RKO (cell line): ENCODE measurements at regions not wholly inside any gene's neighbourhood (a gene's known extent, or its start where the extent isn't known, plus 50 kb on each side); places are given as distances from the start of the nearest gene placed in this dataset.
"Not testable (repeated sequence)": the region's sequence is repeated elsewhere in the genome, so short reads cannot be mapped to it uniquely, and the experiment has no call there.

Experiments
- DNase-seq: peaks from one replicate; pipeline ENCODE4 v3.0.0-alpha.2; 2016; ENCODE audit warnings: low spot score

GRCh38 chr1:207196135-207196534 is 92.1 kb downstream of the C4BPA start:
- DNase-seq, result not testable (repeated sequence)

GRCh38 chr1:207201534-207201933 is 97.5 kb downstream of the C4BPA start:
- DNase-seq, result not testable (repeated sequence)

DNA sequence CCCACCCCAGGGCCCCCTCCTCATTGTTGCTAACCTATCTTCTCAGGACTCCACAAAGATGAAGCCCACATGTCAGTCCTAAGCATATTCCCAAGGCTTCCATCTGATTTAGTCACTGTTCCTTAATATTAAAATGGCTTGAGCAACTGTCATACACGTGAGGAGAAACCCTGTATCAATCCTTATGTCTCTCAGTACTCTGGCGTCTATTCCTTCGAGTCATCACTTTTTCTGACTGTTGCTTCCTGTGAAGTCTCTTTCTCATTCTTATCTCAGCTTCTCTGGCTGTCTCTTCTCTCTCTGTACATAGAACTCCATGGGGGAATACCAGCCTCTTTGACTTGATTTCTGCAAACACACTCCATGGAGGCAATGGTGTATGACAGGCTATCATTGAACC is 98.4 kb downstream of the C4BPA start:
- DNase-seq, result peak; percentile 11

DNA sequence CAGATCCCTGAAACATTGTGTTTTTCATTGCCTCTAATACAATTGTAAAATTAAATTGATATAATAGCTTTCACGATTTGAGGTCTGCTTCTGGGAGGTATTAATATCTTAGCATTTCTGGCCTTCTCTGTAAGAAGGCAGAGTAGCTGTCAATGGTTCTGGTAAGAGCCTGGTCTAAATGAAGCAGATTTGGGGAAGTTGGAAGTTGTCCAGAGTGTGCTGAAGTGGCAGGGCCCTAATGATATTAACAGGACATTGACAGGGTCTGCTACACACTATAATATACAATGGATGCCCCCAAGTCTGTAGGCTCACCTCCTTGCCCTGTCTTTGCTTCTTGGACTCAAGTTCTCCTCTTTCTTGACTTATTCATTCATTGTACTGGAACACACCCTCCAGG is 99.5 kb downstream of the C4BPA start:
- DNase-seq, result no peak

GRCh38 chr1:207205614-207206061 is 101.6 kb downstream of the C4BPA start:
- DNase-seq, result peak; percentile 30

- not testable (repeated sequence) for DNase-seq
Measured at GRCh38 chr1:207208691-207209090, 104.7 kb downstream of the C4BPA start.

DNA sequence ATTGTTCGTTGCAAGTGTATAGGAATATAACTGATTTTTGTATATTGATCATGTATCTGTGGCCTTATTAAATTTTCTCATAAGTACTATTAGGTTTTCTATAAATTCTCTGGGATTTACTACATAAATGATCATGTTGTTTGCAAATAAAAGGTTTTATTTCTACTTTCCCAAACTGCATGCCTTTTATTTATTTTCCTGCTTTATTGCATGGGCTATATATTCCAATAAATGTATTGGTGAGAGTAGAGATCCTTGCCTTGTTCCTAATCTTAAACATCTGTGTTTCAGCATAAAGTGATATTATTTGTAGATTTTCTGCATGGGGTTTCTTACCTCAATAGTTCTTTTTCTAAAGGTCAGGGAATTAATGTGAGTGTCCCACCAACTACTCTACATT is 107.0 kb upstream of the CD55 start:
- DNase-seq, result no peak

DNA sequence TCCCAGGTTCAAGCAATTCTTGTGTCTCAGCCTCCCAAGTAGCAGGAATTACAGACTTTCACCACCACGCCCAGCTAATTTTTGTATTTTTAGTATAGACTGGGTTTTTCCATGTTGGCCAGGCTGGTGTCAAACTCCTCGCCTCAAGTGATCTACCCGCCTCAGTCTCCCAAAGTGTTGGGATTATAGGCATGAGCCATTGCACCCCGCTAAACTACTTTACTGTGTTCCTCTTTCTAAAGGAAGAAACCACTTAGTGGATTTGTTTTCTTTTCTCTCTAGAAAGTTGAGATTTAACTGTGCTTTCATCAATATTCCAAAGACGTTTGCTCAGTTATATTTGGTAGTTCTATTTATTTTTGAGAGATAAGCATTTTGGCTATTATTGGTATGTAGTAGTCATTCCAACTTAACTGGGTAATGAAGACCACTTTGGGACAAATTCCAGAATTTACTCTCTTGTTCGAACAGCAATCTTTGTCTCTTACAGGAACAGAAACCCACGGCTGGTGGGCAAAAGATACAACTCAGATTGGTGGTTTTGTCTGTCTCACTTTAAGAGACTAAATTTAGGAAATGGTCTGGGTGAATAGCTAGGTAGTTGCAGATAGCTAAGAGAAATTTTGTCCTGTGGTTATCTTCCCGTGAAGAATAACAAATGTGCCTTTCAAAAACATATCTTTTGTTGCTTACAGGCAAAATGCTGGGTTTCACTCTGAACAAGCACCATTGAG is 103.5 kb upstream of the CD55 start:
- DNase-seq, result no peak

DNA sequence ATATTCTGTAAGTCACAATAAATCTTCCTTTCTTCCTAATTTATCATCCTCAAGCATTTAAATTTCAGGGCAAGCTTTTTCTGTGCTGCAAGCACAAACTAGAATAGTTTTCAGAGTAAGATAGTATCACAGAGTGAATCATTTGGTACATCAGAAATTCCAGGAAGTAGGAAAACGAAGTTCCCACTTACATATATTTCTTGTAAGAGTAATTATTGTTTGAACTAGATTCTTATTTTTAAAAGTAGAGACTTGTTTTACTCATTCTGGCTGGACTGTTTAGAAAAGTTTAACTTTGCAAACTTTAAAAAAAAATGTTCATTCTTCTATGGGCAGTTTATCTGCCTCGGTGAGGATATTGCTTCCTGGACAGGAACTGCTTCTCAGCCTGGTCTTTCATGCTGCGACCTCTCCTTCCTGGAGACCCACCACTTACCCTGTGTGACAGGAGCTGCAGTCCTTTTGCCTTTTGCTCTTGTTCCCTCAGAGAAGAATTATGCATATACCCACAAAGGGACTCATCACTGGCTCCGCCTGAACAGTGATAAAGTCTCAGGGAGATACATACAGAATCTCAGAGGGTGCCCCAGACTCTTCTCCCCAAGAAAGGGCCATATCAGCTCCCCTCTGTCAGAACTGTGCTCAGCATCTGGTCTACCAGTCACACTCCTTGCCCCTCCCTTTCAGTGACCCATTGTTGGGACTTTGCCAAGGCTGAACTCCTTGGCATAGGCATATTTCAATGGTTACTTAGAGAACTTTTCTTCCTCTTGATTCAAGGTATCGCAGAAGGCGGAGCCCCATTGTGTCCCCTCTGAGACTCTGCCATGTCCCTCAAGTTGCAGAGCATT is 102.7 kb upstream of the CD55 start:
- no peak for DNase-seq

DNA sequence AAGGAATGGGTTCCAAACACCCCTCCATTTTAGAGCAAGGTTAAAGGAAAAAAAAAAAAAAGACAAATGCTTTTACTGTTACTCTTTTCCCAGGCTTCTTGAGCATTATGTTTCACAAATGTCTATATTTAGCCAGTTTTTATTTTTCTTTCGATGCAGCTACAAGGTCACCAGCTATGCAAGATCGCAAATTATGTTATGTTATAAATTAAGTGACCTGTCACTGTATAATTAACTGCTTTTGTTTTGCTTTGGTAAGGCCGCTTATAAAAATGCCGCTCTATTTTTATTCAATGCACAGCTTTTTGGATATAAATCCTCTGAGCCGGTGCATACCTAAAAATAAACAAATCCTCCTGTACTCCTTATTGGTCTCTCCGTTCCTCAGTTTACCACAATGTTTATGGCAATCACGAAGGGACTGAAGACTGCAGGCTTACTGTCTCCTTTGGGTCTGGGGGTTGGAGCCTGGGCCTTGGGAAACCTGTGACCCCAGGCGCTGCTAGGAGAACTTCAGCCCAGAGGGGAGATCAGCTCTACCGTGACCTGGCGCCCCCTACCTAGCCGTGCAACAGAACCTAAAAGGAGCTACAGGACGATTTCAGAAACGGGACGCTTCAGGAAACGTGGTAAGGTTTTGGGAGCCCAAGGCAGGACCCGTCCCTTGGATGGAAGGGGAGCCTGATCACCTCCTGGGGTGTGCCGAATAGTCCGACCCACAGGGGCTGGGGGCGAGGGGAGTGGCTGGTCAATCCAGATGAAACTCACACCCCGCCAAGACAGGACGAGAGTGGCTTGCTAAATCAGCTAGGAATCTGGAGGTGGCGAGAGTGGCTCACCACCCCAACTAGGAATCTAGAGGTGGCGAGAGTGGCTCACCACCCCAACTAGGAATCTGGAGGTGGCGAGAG is 101.2 kb upstream of the CD55 start:
- no peak for DNase-seq

DNA sequence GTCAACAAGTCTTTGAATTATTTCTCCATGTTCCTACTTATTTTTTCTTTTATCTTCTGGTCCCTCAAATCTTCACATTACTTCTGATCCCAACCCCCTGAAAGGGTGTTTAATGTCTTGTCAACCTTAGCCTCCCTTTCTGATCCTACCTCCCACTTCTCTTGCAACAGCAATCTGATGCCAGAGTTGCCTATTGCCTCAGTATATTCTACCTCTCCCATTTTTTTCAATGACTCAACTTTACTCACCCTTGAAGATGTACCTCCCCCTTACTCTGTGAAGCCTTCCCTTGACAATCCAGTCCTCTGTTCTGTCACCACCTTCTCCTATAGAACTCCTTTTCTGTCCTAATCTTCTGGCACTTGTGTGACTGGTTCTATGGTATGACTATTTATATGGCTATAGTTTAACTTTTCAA is 99.5 kb upstream of the CD55 start:
- no peak for DNase-seq

DNA sequence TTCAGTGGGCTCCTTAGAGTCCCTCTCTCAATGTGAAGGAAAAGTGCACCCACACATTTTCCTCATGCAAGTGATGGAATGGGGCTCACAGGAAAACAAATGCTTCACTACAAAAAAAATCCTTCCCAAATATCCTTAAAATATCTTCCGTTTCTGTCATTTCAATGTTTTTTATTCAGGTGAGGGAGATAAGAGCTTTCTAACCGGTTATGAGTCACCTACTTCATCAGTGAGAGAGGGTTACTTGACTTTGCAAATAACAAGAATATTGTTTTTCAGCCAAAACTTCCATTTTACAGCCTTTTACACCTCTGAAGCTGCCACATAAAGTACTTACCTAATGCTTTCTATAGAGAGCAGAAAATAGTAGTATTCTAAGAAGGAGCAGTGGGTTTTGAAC is 98.3 kb upstream of the CD55 start:
- no peak for DNase-seq

- no peak for DNase-seq
Measured at GRCh38 chr1:207224666-207225065, 96.8 kb upstream of the CD55 start.

DNA sequence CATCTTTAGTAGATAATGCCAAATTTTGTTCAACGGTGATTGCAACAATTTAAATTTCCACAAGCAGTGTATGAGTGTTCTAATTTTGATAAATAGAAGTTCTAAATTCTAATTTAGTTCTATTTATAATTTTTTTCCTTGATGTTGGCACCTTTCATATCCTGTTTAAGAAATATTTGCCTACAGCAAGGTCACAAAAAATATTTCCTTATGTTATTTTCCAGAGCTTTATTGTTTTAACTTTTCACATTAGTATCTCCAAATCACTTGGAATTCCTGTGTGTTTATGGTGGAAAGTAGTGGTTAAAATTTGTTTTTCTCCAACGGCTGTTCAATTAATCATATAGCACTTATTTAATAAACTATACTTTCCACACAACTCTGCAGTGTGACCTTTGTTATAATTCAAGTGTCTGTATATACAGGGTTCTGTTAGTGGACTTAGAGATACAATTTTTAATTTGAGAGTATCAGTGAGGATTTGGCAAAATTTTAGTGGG is 94.3 kb upstream of the CD55 start:
- DNase-seq, result no peak

- no peak for DNase-seq
Measured at GRCh38 chr1:207228987-207229386, 92.5 kb upstream of the CD55 start.

GRCh38 chr1:207230441-207230840 is 91.0 kb upstream of the CD55 start:
- no peak for DNase-seq

DNA sequence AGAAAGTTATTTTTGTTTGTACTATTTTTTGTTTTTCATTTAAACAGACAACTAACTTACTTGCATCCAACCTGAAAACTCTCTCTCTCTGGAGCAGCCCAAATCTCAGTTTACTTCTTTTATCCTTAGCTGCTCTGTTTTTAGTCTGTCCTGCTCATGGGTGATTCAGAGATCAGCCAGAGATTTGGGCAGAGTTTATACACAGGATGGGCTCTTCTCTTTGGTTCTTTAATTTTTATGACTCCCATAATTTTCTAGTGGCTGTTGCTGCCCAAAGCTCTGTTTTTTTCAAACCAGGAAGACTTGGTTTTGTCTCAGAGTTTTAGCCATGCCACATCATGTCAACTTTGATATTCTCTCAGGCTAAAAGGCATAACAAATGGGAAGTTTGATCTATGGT is 86.8 kb upstream of the CD55 start:
- DNase-seq, result no peak

GRCh38 chr1:207239874-207240273 is 81.6 kb upstream of the CD55 start:
- DNase-seq, result no peak

DNA sequence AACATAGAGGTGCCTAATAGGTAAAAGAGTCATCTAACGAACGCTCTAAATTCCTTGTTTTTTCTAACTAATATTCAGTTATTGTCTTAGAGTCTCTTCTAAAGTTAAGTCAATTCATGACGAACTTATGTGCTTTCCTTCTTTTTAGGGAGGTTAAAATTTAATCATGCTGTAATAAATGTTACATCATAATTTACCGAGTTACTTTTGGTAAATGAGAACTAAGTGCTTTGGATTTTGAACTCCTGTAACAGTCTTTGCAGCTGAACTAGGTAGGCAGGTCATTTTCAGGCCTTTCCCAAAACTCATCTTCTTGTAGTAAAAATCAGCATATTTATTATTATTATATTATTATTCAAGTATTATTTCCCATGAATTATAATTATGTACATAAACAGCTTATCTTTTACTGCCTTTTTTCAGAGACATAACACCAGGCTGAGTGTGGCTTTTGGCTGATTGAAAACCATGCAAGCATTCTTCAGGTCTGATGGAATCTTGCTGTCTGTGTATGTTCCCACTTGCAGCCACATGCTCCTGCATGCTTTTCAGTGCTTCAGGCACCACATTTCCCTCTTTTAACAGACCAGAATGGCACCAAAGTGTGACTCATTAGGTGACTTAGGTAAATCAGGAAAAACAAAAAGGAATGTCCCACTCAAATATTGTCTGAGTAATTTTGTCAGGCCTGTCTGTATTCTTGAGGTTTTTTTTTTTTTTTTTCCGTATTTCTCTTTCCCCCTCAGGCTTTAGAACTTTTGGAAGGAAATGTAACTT is 81.0 kb upstream of the CD55 start:
- DNase-seq, result peak; percentile 9

DNA sequence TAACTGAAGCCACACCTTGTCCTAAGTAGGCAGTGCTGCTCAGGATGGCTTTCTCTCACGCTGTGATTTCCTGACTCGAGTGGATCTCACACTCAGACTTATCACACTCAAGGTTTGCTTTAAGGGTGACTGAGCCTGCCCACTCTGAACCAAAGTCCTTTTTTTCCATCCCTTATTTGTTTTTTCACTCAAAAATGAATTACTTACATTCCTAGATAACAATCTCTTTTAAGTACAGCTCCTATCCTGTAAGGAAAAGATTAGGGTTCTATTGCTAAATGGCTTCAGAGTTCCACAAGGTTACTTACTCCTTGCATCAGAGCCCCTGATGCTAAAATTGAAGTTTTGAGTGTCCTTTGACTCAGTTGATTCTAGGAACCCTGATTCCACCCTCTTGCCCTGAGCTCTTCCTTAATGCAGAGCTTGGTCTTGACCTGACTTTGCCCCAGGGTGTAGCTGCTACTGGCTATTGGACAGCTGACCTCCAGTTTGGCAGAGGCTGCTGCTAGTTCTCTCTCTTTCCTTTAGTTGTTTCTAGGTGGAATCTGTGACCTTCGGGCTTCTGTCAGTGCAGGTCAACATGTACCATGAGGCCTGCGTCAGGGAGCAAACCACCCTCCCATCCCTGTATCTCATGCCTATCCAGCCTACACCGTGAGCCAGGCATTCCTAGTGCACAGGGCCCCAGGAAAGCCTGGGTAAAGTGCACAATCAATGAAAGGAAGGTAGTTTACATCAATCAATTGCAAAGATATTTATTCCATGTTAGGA is 80.1 kb upstream of the CD55 start:
- DNase-seq, result no peak
